Spinal cord (tissue), 9 donors: ENCODE measurements at regions not wholly inside any gene's neighbourhood (a gene's known extent, or its start where the extent isn't known, plus 50 kb on each side); places are given as distances from the start of the nearest gene placed in this dataset.

Source experiments
- DNase-seq, 6 donors: peaks; one replicate each; pipeline versions ENCODE4 v3.0.0 to v3.0.0-alpha.2; 2013 to 2015; ENCODE audit warnings: low spot score in 6 of 6, low read depth in 4 of 6
- H3K27ac ChIP-seq: one replicate; pipeline ENCODE4 v1.5.1; 2013; ENCODE audit warnings: low read depth, low read length, control low read depth
- H3K27me3 ChIP-seq: one replicate; pipeline ENCODE4 v1.6.1; 2013; ENCODE audit warnings: low read length; ENCODE audit not compliant: control insufficient read depth, insufficient read depth
- H3K36me3 ChIP-seq: one replicate; pipeline ENCODE4 v1.6.1; 2013; ENCODE audit warnings: low read length; ENCODE audit not compliant: control insufficient read depth, insufficient read depth
- H3K4me1 ChIP-seq: one replicate; pipeline ENCODE4 v1.6.1; 2013; ENCODE audit warnings: low read length; ENCODE audit not compliant: control insufficient read depth, insufficient read depth
- H3K4me3 ChIP-seq: one replicate; pipeline ENCODE4 v1.5.1; 2013; ENCODE audit warnings: low read depth, low read length, control low read depth
- H3K9me3 ChIP-seq: one replicate; pipeline ENCODE4 v1.6.1; 2013; ENCODE audit warnings: low read length; ENCODE audit not compliant: control insufficient read depth, insufficient read depth
- WGBS: methylation state at CpG from one replicate; pipeline ENCODE4 v1.1.5; 2013; ENCODE audit warnings: missing lambda C conversion rate; ENCODE audit not compliant: insufficient coverage; 5-methylcytosine and 5-hydroxymethylcytosine counted together
- donor health status: healthy.

DNA sequence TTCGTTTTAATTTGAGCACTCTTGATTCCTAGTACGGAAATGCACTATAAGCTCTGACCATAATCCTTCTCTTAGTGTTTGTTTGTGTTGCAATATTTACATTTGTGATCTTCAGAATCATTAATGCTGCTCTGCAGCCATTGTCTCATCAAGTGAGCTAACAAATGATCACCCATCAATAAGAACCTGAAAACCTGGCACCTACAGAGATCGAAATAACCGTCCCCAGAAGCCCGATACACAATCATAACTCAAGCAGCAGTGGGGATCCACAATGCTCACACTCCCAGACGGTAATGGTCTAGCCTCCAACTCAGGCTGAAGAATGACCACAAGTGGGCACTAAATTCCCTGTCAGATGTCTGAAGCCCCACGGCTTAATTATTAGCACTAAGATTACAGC, 156.0 kb upstream of the NFE2L3 start:
- no peaks in the 10 kb centered on the region for H3K9me3 ChIP-seq
- no peak overlapping the region for H3K4me3 ChIP-seq
- no peaks in the 10 kb centered on the region for H3K36me3 ChIP-seq
- no peaks in the 10 kb centered on the region for H3K4me1 ChIP-seq
- no peak overlapping the region for H3K27ac ChIP-seq
- WGBS, result 76% methylated on average over 5 of the region's 7 CpGs
- DNase-seq, result no peak
- H3K27me3 ChIP-seq, result no peaks in the 10 kb centered on the region

DNA sequence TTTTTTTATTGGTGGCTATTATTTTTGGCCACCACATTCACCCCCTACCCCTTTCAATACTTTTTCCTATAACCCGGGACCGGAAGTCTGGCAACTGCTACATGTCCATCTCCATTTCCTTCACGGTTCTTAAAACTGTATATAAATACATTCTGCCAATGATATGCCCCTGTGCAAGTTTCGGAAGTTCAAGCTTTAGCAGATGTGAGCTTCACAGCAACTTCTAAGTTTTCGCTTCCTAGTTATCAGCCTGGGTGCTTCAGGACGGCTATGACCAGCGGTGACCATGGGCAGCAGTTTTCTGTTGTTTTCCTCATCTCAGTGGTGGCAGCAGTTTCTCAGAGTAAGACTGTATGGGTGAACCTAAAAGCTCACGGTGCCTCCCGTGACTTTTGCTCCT, 153.5 kb upstream of the NFE2L3 start:
- Histone ChIP-seq H3K4me1 (no peaks in the 10 kb centered on the region), H3K4me3 (no peak overlapping the region), H3K27ac (no peak overlapping the region), H3K9me3 (no peaks in the 10 kb centered on the region), H3K36me3 (no peaks in the 10 kb centered on the region), H3K27me3 (no peaks in the 10 kb centered on the region)
- WGBS, result 86% methylated on average over 5 of the region's 9 CpGs
- no peak for DNase-seq

DNA sequence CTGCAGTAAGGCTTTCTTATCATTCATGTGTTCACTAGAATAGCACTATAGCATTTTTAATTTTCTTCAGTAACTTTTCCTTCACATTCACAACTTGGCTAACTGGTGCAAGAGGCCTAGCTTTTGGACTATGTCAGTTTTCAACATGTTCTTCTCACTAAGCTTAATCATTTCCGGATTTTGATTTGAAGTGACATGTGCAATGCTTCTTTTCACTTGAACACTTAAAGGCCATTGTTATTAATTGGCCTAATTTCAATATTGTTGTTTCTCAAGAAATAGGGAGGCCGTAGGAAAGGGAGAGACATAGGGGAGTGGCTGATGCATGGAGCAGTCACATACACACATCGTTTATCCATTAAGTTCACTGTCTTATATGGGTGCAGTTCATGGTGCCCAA, 151.2 kb upstream of the NFE2L3 start:
- WGBS, result no CpG with 5 or more reads among the region's 3 CpGs
- no peaks in the 10 kb centered on the region for H3K9me3 ChIP-seq
- H3K4me3 ChIP-seq, result no peak overlapping the region
- no peak overlapping the region for H3K27ac ChIP-seq
- no peak for DNase-seq
- H3K27me3 ChIP-seq, result no peaks in the 10 kb centered on the region
- H3K4me1 ChIP-seq, result no peaks in the 10 kb centered on the region
- no peaks in the 10 kb centered on the region for H3K36me3 ChIP-seq

DNA sequence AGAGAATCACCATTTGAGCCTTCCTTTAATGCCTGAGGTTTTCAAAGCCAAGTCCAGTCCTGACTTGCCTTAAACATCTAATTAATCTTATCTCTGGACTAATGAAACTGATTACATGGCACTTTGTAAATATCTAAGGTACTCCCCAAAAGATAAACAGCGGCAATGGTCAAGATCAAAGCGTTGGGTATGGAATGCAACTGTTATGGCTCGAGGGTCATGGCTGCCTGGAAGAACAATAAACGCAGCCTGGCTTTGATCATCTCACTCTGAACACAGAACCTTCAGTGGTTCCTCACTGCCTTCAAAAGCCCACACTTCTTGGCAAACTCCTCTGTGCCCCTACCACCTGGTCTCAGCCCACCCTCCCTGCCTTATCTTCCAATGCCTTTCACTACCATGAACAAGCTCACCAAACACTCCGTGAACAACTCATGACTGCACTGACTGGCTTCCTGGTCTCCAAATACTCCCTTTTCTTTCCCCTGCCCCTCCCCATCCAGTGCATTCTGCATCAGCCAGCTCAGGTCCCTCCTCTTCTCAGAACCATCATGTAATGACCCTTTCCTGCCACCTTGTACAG, 150.2 kb upstream of the NFE2L3 start:
- Histone ChIP-seq H3K4me3 (no peak overlapping the region), H3K27me3 (no peaks in the 10 kb centered on the region), H3K4me1 (no peaks in the 10 kb centered on the region), H3K27ac (no peak overlapping the region), H3K36me3 (no peaks in the 10 kb centered on the region), H3K9me3 (no peaks in the 10 kb centered on the region)
- WGBS, result 86% methylated on average over 5 of the region's 5 CpGs
- DNase-seq, result no peak

DNA sequence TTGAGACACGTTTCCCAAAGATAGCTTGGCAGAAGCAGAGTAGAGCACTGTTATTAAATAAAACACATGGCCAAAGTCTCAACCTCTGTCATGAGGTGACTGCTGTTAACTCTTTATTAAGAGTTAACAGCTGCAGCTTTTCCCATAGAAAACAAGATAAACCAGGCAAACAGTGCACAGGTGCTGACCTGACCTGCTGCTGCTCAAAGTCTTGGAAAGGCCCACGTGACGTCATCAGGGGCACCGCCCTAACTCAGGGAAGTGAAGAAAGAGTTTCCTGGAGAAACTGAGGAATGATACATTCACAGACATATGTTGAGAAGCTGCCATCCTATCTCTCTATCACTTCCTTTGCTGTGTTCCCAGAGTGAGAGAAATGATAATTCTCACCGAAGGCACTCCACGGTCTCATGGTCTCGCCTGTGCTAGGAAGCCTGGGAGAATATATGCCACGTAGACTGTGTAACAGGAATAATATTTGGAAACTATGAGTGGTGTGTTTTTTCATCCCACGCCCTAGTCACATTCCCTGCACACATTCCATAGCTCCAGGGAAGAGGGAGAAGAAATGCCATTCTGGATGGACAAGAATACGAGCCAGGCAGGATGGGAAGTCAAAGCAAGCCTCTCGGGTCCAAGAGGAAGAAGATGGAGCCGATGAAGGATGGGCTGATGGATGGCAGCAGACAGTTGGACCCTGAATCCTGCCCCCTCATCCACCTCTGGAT, 146.2 kb upstream of the NFE2L3 start:
- no peaks in the 10 kb centered on the region for H3K9me3 ChIP-seq
- H3K27me3 ChIP-seq, result no peaks in the 10 kb centered on the region
- no peak for DNase-seq
- H3K36me3 ChIP-seq, result no peaks in the 10 kb centered on the region
- H3K4me1 ChIP-seq, result no peaks in the 10 kb centered on the region
- peak overlapping the region; percentile 53 for H3K27ac ChIP-seq
- no peak overlapping the region for H3K4me3 ChIP-seq
- 86% methylated on average over 4 of the region's 12 CpGs for WGBS

DNA sequence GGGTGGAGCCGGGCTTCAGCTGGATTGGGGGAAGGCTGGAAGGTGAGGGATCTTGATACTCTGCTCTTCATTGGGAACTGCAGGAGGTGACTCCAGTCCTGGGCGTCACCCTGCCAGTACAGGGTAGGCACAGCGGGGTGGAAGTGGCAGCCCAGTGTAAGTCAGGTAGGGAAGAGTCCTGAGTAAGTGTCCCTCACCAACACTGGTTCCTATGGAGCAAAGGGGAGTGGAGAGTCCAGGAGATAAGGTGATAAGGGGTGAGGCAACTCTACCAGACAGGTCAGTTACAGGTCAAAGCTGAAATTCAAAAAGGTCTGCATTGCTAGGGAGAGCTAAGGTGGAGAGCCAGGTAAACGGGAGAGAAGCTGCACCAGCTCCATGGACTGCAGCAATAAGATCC, 145.6 kb upstream of the NFE2L3 start:
- 95% methylated on average over 4 of the region's 4 CpGs for WGBS
- H3K4me3 ChIP-seq, result no peak overlapping the region
- H3K9me3 ChIP-seq, result no peaks in the 10 kb centered on the region
- no peaks in the 10 kb centered on the region for H3K27me3 ChIP-seq
- H3K36me3 ChIP-seq, result no peaks in the 10 kb centered on the region
- DNase-seq, result no peak
- H3K4me1 ChIP-seq, result no peaks in the 10 kb centered on the region
- H3K27ac ChIP-seq, result peak overlapping the region; percentile 53

DNA sequence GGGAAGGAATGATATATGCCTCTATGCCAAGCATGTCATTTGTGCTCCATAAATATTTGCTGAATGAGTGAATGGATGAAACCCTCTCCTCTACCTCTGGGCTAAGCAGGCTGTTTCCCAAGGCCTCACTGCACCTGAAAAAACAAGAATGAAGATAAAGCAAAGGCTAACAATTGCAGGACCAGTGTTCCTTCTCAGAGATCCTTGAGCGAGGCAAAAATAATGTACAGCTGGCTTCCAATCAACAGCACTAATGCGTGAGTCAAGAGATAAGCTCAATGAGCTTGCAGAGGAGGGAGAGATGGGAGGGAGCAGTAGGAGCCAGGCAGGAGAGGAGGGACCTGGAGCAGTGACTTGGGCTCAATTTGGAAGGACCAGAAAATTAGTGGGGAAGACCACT, 144.5 kb upstream of the NFE2L3 start:
- no peak overlapping the region for H3K27ac ChIP-seq
- no peaks in the 10 kb centered on the region for H3K9me3 ChIP-seq
- H3K36me3 ChIP-seq, result no peaks in the 10 kb centered on the region
- DNase-seq, result no peak
- H3K4me3 ChIP-seq, result no peak overlapping the region
- WGBS, result 84% methylated on average over 2 of the region's 2 CpGs
- no peaks in the 10 kb centered on the region for H3K4me1 ChIP-seq
- no peaks in the 10 kb centered on the region for H3K27me3 ChIP-seq

DNA sequence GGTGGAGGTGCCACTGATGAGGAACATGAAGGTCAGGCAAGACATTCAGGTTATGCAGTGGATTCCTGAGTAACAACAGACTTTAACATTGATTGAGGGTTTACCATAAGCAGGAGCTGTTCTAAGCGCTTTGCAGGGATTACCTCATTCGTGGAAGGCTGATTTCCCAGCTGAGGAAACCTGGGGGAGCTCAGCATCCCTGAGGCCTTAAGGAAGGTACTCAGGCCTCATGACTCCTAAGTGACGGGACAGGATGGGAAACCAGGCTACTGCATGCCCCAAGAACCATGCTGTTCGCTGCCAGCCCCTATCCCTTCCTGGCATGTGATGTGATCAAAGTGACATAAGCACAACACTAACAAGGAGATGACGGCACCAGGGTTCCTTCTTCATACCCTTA, 143.6 kb upstream of the NFE2L3 start:
- peaks cover 3% of the 10 kb centered on the region for H3K4me1 ChIP-seq
- H3K27me3 ChIP-seq, result no peaks in the 10 kb centered on the region
- no peaks in the 10 kb centered on the region for H3K36me3 ChIP-seq
- WGBS, result 92% methylated on average over 3 of the region's 5 CpGs
- H3K9me3 ChIP-seq, result no peaks in the 10 kb centered on the region
- no peak overlapping the region for H3K4me3 ChIP-seq
- no peak for DNase-seq
- no peak overlapping the region for H3K27ac ChIP-seq

DNA sequence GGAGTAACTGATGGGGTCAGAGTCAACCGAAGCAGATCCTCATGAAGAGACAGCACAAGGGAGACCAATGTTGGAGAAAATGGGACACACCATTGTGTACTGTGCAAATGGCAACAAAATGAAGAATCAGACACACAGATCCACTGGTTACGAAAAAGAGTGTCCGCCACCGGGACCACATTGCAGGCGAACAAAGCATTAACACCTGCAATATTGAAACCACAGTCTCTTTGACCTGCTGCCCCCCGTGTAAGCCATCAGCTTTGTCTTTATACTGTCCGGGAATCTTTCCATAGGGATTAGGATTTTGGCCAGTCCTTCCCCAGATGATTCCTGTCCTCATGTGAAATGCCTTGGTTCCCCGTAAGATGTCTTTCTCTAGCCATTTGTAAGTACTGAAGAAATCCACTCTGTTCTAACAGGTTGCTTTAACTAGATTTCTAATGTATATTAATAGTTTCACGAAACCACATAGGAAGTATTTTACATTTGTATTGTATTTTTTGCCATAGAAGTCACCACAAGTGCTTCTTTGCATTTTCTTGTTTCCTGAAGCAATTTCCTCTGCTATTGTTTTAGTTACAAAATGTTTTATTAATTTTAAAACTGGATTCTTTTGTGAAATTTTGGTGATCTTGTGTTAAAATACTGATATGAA, 140.8 kb upstream of the NFE2L3 start:
- Histone ChIP-seq H3K27ac (no peak overlapping the region), H3K4me3 (no peak overlapping the region), H3K27me3 (no peaks in the 10 kb centered on the region), H3K4me1 (peaks cover 4% of the 10 kb centered on the region), H3K36me3 (no peaks in the 10 kb centered on the region), H3K9me3 (no peaks in the 10 kb centered on the region)
- DNase-seq, result no peak
- 100% methylated on average over 4 of the region's 9 CpGs for WGBS
